SH-SY5Y (cell line): ENCODE measurements at regions not wholly inside any gene's neighbourhood (a gene's known extent, or its start where the extent isn't known, plus 50 kb on each side); places are given as distances from the start of the nearest gene placed in this dataset.

ENCODE experiments used
- GATA2 ChIP-seq: IDR thresholded peaks from 2 replicates; pipeline ENCODE4 v1.6.1; 2011; ENCODE audit warnings: mild to moderate bottlenecking, low read depth, low read length
- GATA3 ChIP-seq: IDR thresholded peaks from 2 replicates; pipeline ENCODE4 v1.6.1; 2011; ENCODE audit warnings: low read depth, mild to moderate bottlenecking, low read length, moderate library complexity

GRCh38 chr6:134735461-134735860 is 214.4 kb downstream of the ALDH8A1 start:
- TF ChIP-seq GATA3 (no peak), GATA2 (no peak)
